ENCODE measurements at regions not wholly inside any gene's neighbourhood (a gene's known extent, or its start where the extent isn't known, plus 50 kb on each side); places are given as distances from the start of the nearest gene placed in this dataset.

GRCh38 chr2:236688157-236688556 is 118.5 kb downstream of the ACKR3 start:
- TF ChIP-seq, protein P1, sequence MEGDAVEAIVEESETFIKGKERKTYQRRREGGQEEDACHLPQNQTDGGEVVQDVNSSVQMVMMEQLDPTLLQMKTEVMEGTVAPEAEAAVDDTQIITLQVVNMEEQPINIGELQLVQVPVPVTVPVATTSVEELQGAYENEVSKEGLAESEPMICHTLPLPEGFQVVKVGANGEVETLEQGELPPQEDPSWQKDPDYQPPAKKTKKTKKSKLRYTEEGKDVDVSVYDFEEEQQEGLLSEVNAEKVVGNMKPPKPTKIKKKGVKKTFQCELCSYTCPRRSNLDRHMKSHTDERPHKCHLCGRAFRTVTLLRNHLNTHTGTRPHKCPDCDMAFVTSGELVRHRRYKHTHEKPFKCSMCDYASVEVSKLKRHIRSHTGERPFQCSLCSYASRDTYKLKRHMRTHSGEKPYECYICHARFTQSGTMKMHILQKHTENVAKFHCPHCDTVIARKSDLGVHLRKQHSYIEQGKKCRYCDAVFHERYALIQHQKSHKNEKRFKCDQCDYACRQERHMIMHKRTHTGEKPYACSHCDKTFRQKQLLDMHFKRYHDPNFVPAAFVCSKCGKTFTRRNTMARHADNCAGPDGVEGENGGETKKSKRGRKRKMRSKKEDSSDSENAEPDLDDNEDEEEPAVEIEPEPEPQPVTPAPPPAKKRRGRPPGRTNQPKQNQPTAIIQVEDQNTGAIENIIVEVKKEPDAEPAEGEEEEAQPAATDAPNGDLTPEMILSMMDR (IDR thresholded peaks at IDR 0.05; ENCODE audit: poor library complexity), result no peak
- TF ChIP-seq EZH2 (IDR thresholded peaks at IDR 0.05; ENCODE audit: borderline replicate concordance), result no peak
